ENCODE measurements at regions not wholly inside any gene's neighbourhood (a gene's known extent, or its start where the extent isn't known, plus 50 kb on each side); places are given as distances from the start of the nearest gene placed in this dataset.

GRCh38 chr4:16993956-16994840 is 95.8 kb upstream of the LDB2 start:
- Histone ChIP-seq H3K4me3 (no peak overlapping the region), H3K4me2 (no peak overlapping the region), H3K27me3 (no peaks in the 10 kb centered on the region), H3K79me2 (ENCODE audit: low read depth) (no peaks in the 10 kb centered on the region), H4K20me1 (ENCODE audit: low read depth) (no peaks in the 10 kb centered on the region), H3K4me1 (peaks cover 21% of the 10 kb centered on the region), H2AFZ (replicated peaks) (no peak overlapping the region), H3K36me3 (no peaks in the 10 kb centered on the region), H3K27ac (no peak overlapping the region), H3K9me3 (ENCODE audit: low read depth) (no peaks in the 10 kb centered on the region), H3K9ac (no peak overlapping the region), H3F3A (ENCODE audit: low read depth) (peaks cover 19% of the 10 kb centered on the region)
- no peak for TF ChIP-seq EZH2 (IDR thresholded peaks at IDR 0.05)
- no peak for TF ChIP-seq EZH2phosphoT487 (IDR thresholded peaks at IDR 0.05)
- TF ChIP-seq CTCF (IDR thresholded peaks at IDR 0.05), result no peak
- no peak overlapping the region for H3K27ac Mint-ChIP-seq
- DNase-seq (ENCODE audit: low spot score), result peak; percentile 42
- peaks cover 9% of the 10 kb centered on the region for H3K9me3 Mint-ChIP-seq
- H3K4me1 Mint-ChIP-seq, result peaks cover 16% of the 10 kb centered on the region
- no peak overlapping the region for H3K4me3 Mint-ChIP-seq
- peaks cover 2% of the 10 kb centered on the region for H3K27me3 Mint-ChIP-seq (ENCODE audit: insufficient read depth, low read depth)
- no peaks in the 10 kb centered on the region for H3K36me3 Mint-ChIP-seq

- peaks cover 16% of the 10 kb centered on the region for H3K4me1 Mint-ChIP-seq
- H3K27me3 Mint-ChIP-seq (ENCODE audit: insufficient read depth, low read depth), result peaks cover 2% of the 10 kb centered on the region
These were observed 94.3 kb upstream of the LDB2 start for GRCh38 chr4:16992566-16993225.

GRCh38 chr4:16991450-16991849 is 93.0 kb upstream of the LDB2 start:
- Histone ChIP-seq H3K27me3 (no peaks in the 10 kb centered on the region), H3K36me3 (no peaks in the 10 kb centered on the region), H3K79me2 (ENCODE audit: low read depth) (no peaks in the 10 kb centered on the region), H3F3A (ENCODE audit: low read depth) (peaks cover 19% of the 10 kb centered on the region), H3K27ac (no peak overlapping the region), H4K20me1 (ENCODE audit: low read depth) (no peaks in the 10 kb centered on the region), H3K4me1 (peaks cover 21% of the 10 kb centered on the region), H3K9ac (no peak overlapping the region), H2AFZ (replicated peaks) (no peak overlapping the region), H3K4me2 (no peak overlapping the region), H3K9me3 (ENCODE audit: low read depth) (no peaks in the 10 kb centered on the region), H3K4me3 (no peak overlapping the region)
- Mint-ChIP-seq H3K27ac (no peak overlapping the region), H3K9me3 (no peaks in the 10 kb centered on the region), H3K27me3 (ENCODE audit: insufficient read depth, low read depth) (peaks cover 2% of the 10 kb centered on the region), H3K4me3 (no peak overlapping the region), H3K4me1 (peaks cover 16% of the 10 kb centered on the region), H3K36me3 (no peaks in the 10 kb centered on the region)
- TF ChIP-seq CTCF (IDR thresholded peaks at IDR 0.05) (no peak), EZH2phosphoT487 (IDR thresholded peaks at IDR 0.05) (no peak), EZH2 (IDR thresholded peaks at IDR 0.05) (no peak)
- DNase-seq (ENCODE audit: low spot score), result no peak

More at GRCh38 chr4:16992566-16993225, 94.3 kb upstream of the LDB2 start:
- H3K27ac ChIP-seq, result no peak overlapping the region
- DNase-seq (ENCODE audit: low spot score), result no peak
- no peaks in the 10 kb centered on the region for H4K20me1 ChIP-seq (ENCODE audit: low read depth)
- H3K4me3 Mint-ChIP-seq, result no peak overlapping the region
- H3K36me3 Mint-ChIP-seq, result no peaks in the 10 kb centered on the region
- no peaks in the 10 kb centered on the region for H3K9me3 ChIP-seq (ENCODE audit: low read depth)
- peaks cover 21% of the 10 kb centered on the region for H3K4me1 ChIP-seq
- H3K4me3 ChIP-seq, result no peak overlapping the region
- TF ChIP-seq EZH2phosphoT487 (IDR thresholded peaks at IDR 0.05) (no peak), EZH2 (IDR thresholded peaks at IDR 0.05) (no peak), CTCF (IDR thresholded peaks at IDR 0.05) (no peak)
- no peaks in the 10 kb centered on the region for H3K36me3 ChIP-seq
- peak overlapping the region; percentile 70 for H3K27ac Mint-ChIP-seq
- no peak overlapping the region for H2AFZ ChIP-seq (replicated peaks)
- H3K79me2 ChIP-seq (ENCODE audit: low read depth), result no peaks in the 10 kb centered on the region
- no peaks in the 10 kb centered on the region for H3K9me3 Mint-ChIP-seq
- H3F3A ChIP-seq (ENCODE audit: low read depth), result peaks cover 19% of the 10 kb centered on the region
- no peaks in the 10 kb centered on the region for H3K27me3 ChIP-seq
- no peak overlapping the region for H3K9ac ChIP-seq
- H3K4me2 ChIP-seq, result no peak overlapping the region

All from neural progenitor cell (in vitro differentiated cells).